ENCODE measurements at regions not wholly inside any gene's neighbourhood (a gene's known extent, or its start where the extent isn't known, plus 50 kb on each side); places are given as distances from the start of the nearest gene placed in this dataset.

DNA sequence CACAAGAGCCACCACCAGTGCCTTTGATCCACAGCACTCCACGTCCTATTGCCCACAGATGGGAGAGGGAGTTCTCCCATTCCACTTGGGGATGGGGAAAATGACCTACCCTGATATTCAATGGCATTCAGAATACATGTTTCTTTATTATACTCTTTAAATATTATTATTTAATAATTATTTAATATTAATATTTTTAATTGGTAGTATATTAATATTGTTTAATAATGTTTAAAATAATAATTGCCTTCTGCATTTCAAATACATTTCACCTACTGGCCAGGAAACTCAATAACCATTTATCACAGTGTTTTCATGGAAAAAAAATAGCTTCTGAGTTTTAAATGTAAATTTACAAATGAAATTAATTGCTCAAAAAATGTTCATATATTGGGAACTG lies 127.4 kb upstream of the G2E3 start:
- TF ChIP-seq, protein P1, sequence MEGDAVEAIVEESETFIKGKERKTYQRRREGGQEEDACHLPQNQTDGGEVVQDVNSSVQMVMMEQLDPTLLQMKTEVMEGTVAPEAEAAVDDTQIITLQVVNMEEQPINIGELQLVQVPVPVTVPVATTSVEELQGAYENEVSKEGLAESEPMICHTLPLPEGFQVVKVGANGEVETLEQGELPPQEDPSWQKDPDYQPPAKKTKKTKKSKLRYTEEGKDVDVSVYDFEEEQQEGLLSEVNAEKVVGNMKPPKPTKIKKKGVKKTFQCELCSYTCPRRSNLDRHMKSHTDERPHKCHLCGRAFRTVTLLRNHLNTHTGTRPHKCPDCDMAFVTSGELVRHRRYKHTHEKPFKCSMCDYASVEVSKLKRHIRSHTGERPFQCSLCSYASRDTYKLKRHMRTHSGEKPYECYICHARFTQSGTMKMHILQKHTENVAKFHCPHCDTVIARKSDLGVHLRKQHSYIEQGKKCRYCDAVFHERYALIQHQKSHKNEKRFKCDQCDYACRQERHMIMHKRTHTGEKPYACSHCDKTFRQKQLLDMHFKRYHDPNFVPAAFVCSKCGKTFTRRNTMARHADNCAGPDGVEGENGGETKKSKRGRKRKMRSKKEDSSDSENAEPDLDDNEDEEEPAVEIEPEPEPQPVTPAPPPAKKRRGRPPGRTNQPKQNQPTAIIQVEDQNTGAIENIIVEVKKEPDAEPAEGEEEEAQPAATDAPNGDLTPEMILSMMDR (IDR thresholded peaks at IDR 0.05; ENCODE audit: low read length): no peak
- TF ChIP-seq EZH2 (optimal IDR thresholded peaks at IDR 0.05; ENCODE audit: low read depth, low read length): no peak
